ENCODE measurements at regions not wholly inside any gene's neighbourhood (a gene's known extent, or its start where the extent isn't known, plus 50 kb on each side); places are given as distances from the start of the nearest gene placed in this dataset.

GRCh38 chr21:26641062-26641461 is 68.0 kb upstream of the CYYR1 start:
- H3K27me3 ChIP-seq = no peaks in the 10 kb centered on the region
- H3K4me1 ChIP-seq = no peaks in the 10 kb centered on the region
- no peak for DNase-seq
- no peak for TF ChIP-seq POLR2AphosphoS5 (IDR thresholded peaks at IDR 0.05)
- no peak for TF ChIP-seq CTCF (IDR thresholded peaks at IDR 0.05)
- TF ChIP-seq POLR2A (IDR thresholded peaks at IDR 0.05) = no peak
- no peak overlapping the region for H3K27ac ChIP-seq
- no peak overlapping the region for H3K4me3 ChIP-seq
- intact Hi-C loops (cut with DNase I; ENCODE audit: low total_unique reads) = no loop called here
- H3K36me3 ChIP-seq = no peaks in the 10 kb centered on the region
- WGBS, 5 donors = 44 to 67% (median 51%) methylated on average over 1 of the region's 1 CpG
- no peaks in the 10 kb centered on the region for H3K9me3 ChIP-seq

- WGBS, 5 donors = 51 to 65% (median 62%) methylated on average over 4 of the region's 4 CpGs
- TF ChIP-seq POLR2AphosphoS5 (IDR thresholded peaks at IDR 0.05) (no peak), CTCF (IDR thresholded peaks at IDR 0.05) (no peak), EP300 (IDR thresholded peaks at IDR 0.05) (no peak), POLR2A (IDR thresholded peaks at IDR 0.05) (no peak)
- intact Hi-C loops (cut with DNase I; ENCODE audit: low total_unique reads) = no loop called here
- no peaks in the 10 kb centered on the region for H3K36me3 ChIP-seq
- H3K4me3 ChIP-seq = no peak overlapping the region
- peaks cover 0 to 11% (median 10%) of the 10 kb centered on the region in 4 donors for H3K9me3 ChIP-seq
- H3K27ac ChIP-seq = no peak overlapping the region
- no peaks in the 10 kb centered on the region for H3K27me3 ChIP-seq
- no peak for DNase-seq
- no peaks in the 10 kb centered on the region for H3K4me1 ChIP-seq
Observed at GRCh38 chr21:26637201-26637745, 64.2 kb upstream of the CYYR1 start.

GRCh38 chr21:26635681-26636080 is 62.6 kb upstream of the CYYR1 start:
- TF ChIP-seq CTCF (IDR thresholded peaks at IDR 0.05) (no peak), POLR2AphosphoS5 (IDR thresholded peaks at IDR 0.05) (no peak), POLR2A (IDR thresholded peaks at IDR 0.05) (no peak), EP300 (IDR thresholded peaks at IDR 0.05) (no peak)
- intact Hi-C loops (cut with DNase I; ENCODE audit: low total_unique reads) = no loop called here
- Histone ChIP-seq H3K4me1 (no peaks in the 10 kb centered on the region), H3K9me3 (peaks cover 0 to 16% (median 13%) of the 10 kb centered on the region in 4 donors), H3K27me3 (no peaks in the 10 kb centered on the region), H3K36me3 (no peaks in the 10 kb centered on the region), H3K4me3 (no peak overlapping the region), H3K27ac (no peak overlapping the region)
- 59 to 86% (median 78%) methylated on average over 3 of the region's 3 CpGs for WGBS, 5 donors
- DNase-seq = no peak

- Histone ChIP-seq H3K36me3 (no peaks in the 10 kb centered on the region), H3K9me3 (peaks cover 0 to 16% (median 13%) of the 10 kb centered on the region in 4 donors), H3K4me3 (no peak overlapping the region), H3K27ac (no peak overlapping the region), H3K27me3 (no peaks in the 10 kb centered on the region), H3K4me1 (no peaks in the 10 kb centered on the region)
- TF ChIP-seq CTCF (IDR thresholded peaks at IDR 0.05) = no peak
- no peak for TF ChIP-seq POLR2AphosphoS5 (IDR thresholded peaks at IDR 0.05)
- no peak for TF ChIP-seq POLR2A (IDR thresholded peaks at IDR 0.05)
- WGBS, 5 donors = 50 to 75% (median 65%) methylated on average over 2 of the region's 2 CpGs
- intact Hi-C loops (cut with DNase I; ENCODE audit: low total_unique reads) = no loop called here
- DNase-seq = no peak
Observed at GRCh38 chr21:26632691-26633090, 59.6 kb upstream of the CYYR1 start.

Measured in stomach (tissue), 8 donors.